Progenitor cell of endocrine pancreas (in vitro differentiated cells): ENCODE measurements at regions not wholly inside any gene's neighbourhood (a gene's known extent, or its start where the extent isn't known, plus 50 kb on each side); places are given as distances from the start of the nearest gene placed in this dataset.

Experiments used
- DNase-seq: peaks from one replicate; pipeline ENCODE4 v3.0.0; 2021; ENCODE audit warnings: low spot score; ENCODE audit not compliant: unreplicated experiment
- H3K27ac Mint-ChIP-seq: 2 replicates; pipeline ENCODE4 v1.8.0; 2021; ENCODE audit warnings: mild to moderate bottlenecking, moderate library complexity, mixed read lengths
- H3K27me3 Mint-ChIP-seq: 2 replicates; pipeline ENCODE4 v1.8.0; 2021; ENCODE audit warnings: mixed read lengths
- H3K36me3 Mint-ChIP-seq: 2 replicates; pipeline ENCODE4 v1.8.0; 2022; ENCODE audit warnings: mixed read lengths; ENCODE audit not compliant: insufficient read depth
- H3K4me1 Mint-ChIP-seq: 2 replicates; pipeline ENCODE4 v1.8.0; 2021; ENCODE audit warnings: low read depth, mixed read lengths
- H3K4me3 Mint-ChIP-seq: 2 replicates; pipeline ENCODE4 v1.8.0; 2021; ENCODE audit warnings: low read depth, mild to moderate bottlenecking, moderate library complexity, mixed read lengths
- H3K9me3 Mint-ChIP-seq: 2 replicates; pipeline ENCODE4 v1.8.0; 2021; ENCODE audit warnings: low read depth, mixed read lengths
- CTCF ChIP-seq: fragments of 200-600 bp; sonication (generic); IDR thresholded peaks from one replicate; pipeline ENCODE4 v1.5.0; 2021; ENCODE audit warnings: antibody characterized with exemption, mild to moderate bottlenecking; ENCODE audit not compliant: unreplicated experiment

- TF ChIP-seq CTCF = no peak
- Mint-ChIP-seq H3K9me3 (no peaks in the 10 kb centered on the region), H3K27me3 (peaks cover 57% of the 10 kb centered on the region), H3K4me3 (no peak overlapping the region), H3K36me3 (no peaks in the 10 kb centered on the region), H3K27ac (no peak overlapping the region), H3K4me1 (peaks cover 14% of the 10 kb centered on the region)
- peak; percentile 14 for DNase-seq
These were observed 225.8 kb downstream of the ETS1 start for GRCh38 chr11:128361451-128362020.

GRCh38 chr11:128359515-128359914 is 227.8 kb downstream of the ETS1 start:
- H3K27ac Mint-ChIP-seq = no peak overlapping the region
- DNase-seq = no peak
- H3K4me3 Mint-ChIP-seq = no peak overlapping the region
- peaks cover 57% of the 10 kb centered on the region for H3K27me3 Mint-ChIP-seq
- H3K9me3 Mint-ChIP-seq = no peaks in the 10 kb centered on the region
- no peak for TF ChIP-seq CTCF
- H3K36me3 Mint-ChIP-seq = no peaks in the 10 kb centered on the region
- H3K4me1 Mint-ChIP-seq = peaks cover 14% of the 10 kb centered on the region

- no peak overlapping the region for H3K27ac Mint-ChIP-seq
- TF ChIP-seq CTCF = no peak
- peaks cover 59% of the 10 kb centered on the region for H3K27me3 Mint-ChIP-seq
These were observed 230.3 kb downstream of the ETS1 start for GRCh38 chr11:128357073-128357472.

GRCh38 chr11:128355558-128355957 is 231.8 kb downstream of the ETS1 start:
- no peak overlapping the region for H3K4me3 Mint-ChIP-seq
- H3K4me1 Mint-ChIP-seq = no peaks in the 10 kb centered on the region
- H3K9me3 Mint-ChIP-seq = no peaks in the 10 kb centered on the region
- peaks cover 68% of the 10 kb centered on the region for H3K27me3 Mint-ChIP-seq
- no peak overlapping the region for H3K27ac Mint-ChIP-seq
- DNase-seq = no peak
- H3K36me3 Mint-ChIP-seq = no peaks in the 10 kb centered on the region
- TF ChIP-seq CTCF = no peak

More at GRCh38 chr11:128357073-128357472, 230.3 kb downstream of the ETS1 start:
- no peak for DNase-seq
- no peaks in the 10 kb centered on the region for H3K9me3 Mint-ChIP-seq
- H3K36me3 Mint-ChIP-seq = no peaks in the 10 kb centered on the region
- no peak overlapping the region for H3K4me3 Mint-ChIP-seq
- peaks cover 9% of the 10 kb centered on the region for H3K4me1 Mint-ChIP-seq

GRCh38 chr11:128354476-128354875 is 232.9 kb downstream of the ETS1 start:
- H3K27me3 Mint-ChIP-seq = peaks cover 74% of the 10 kb centered on the region
- H3K36me3 Mint-ChIP-seq = no peaks in the 10 kb centered on the region
- TF ChIP-seq CTCF = no peak
- no peaks in the 10 kb centered on the region for H3K4me1 Mint-ChIP-seq
- no peaks in the 10 kb centered on the region for H3K9me3 Mint-ChIP-seq
- no peak overlapping the region for H3K27ac Mint-ChIP-seq
- DNase-seq = no peak
- H3K4me3 Mint-ChIP-seq = no peak overlapping the region
